ENCODE measurements at regions not wholly inside any gene's neighbourhood (a gene's known extent, or its start where the extent isn't known, plus 50 kb on each side); places are given as distances from the start of the nearest gene placed in this dataset.
"Not testable (repeated sequence)": the region's sequence is repeated elsewhere in the genome, so short reads cannot be mapped to it uniquely, and the experiment has no call there.

DNA sequence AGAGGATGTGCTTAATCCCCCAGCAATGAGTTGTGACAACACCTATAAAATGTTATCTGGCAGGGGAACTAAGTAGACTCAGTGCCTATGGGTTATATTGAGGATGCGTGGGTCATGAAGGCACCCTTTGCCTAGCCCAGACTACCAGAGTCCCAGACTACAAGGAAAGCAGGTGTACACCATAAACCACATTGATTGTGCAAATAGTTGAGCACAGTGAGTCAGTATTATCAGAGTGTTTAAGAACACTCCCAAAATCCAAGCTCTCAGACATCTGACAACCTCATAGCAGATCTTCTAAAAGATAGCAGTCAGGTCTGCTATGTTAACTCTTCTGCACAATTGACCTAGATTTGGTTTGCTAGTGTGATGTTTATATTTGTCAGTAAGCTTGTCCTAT lies 92.8 kb upstream of the AGTPBP1 start:
- TF ChIP-seq, protein P1, sequence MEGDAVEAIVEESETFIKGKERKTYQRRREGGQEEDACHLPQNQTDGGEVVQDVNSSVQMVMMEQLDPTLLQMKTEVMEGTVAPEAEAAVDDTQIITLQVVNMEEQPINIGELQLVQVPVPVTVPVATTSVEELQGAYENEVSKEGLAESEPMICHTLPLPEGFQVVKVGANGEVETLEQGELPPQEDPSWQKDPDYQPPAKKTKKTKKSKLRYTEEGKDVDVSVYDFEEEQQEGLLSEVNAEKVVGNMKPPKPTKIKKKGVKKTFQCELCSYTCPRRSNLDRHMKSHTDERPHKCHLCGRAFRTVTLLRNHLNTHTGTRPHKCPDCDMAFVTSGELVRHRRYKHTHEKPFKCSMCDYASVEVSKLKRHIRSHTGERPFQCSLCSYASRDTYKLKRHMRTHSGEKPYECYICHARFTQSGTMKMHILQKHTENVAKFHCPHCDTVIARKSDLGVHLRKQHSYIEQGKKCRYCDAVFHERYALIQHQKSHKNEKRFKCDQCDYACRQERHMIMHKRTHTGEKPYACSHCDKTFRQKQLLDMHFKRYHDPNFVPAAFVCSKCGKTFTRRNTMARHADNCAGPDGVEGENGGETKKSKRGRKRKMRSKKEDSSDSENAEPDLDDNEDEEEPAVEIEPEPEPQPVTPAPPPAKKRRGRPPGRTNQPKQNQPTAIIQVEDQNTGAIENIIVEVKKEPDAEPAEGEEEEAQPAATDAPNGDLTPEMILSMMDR (IDR thresholded peaks at IDR 0.05; ENCODE audit: low read depth, low read length): not testable (repeated sequence)
- TF ChIP-seq POLR2A (IDR thresholded peaks at IDR 0.05; ENCODE audit: extremely low read depth, insufficient read length): not testable (repeated sequence)

All from NB4 (cell line).